ENCODE measurements at regions not wholly inside any gene's neighbourhood (a gene's known extent, or its start where the extent isn't known, plus 50 kb on each side); places are given as distances from the start of the nearest gene placed in this dataset.

GRCh38 chr18:44520981-44521667 lies 159.6 kb upstream of the SETBP1 start:
- Histone ChIP-seq H4K20me1 (ENCODE audit: control insufficient read depth, insufficient read depth, low read length, poor library complexity, severe bottlenecking) (no peaks in the 10 kb centered on the region), H3K79me2 (ENCODE audit: control insufficient read depth, insufficient read depth, low read length) (no peaks in the 10 kb centered on the region), H3K4me3 (ENCODE audit: control extremely low read depth in 1 of 5, extremely low read depth in 1 of 5, insufficient read depth in 1 of 5, low read depth in 2 of 5, low read length in 4 of 5) (no peak overlapping the region), H3K4me1 (ENCODE audit: control insufficient read depth in 2 of 2, insufficient read depth in 2 of 2, low read length in 2 of 2) (peaks cover 5 to 10% of the 10 kb centered on the region in 2 donors), H3K9me3 (ENCODE audit: control extremely low read depth in 1 of 3, control insufficient read depth in 2 of 3, insufficient read depth in 1 of 3, low read length in 2 of 3) (peaks cover 0 to 3% (median 0%) of the 10 kb centered on the region in 3 donors), H3K27ac (ENCODE audit: low read length in 2 of 2) (no peak overlapping the region), H3K4me2 (replicated peaks; ENCODE audit: low read depth, low read length, poor library complexity, severe bottlenecking) (no peak overlapping the region), H3K27me3 (replicated peaks in 1 of 4; ENCODE audit: control extremely low read depth in 1 of 4, control insufficient read depth in 3 of 4, insufficient read depth in 4 of 4, low read length in 3 of 4) (no peaks in the 10 kb centered on the region), H2AFZ (ENCODE audit: insufficient read depth, low read depth, low read length, poor library complexity, severe bottlenecking) (no peak overlapping the region), H3K9ac (ENCODE audit: low read length) (no peak overlapping the region), H3K36me3 (replicated peaks in 1 of 2; ENCODE audit: control extremely low read depth in 1 of 2, control insufficient read depth in 1 of 2, extremely low read depth in 1 of 2, insufficient read depth in 2 of 2, low read length in 1 of 2) (no peaks in the 10 kb centered on the region)
- H3K9me3 Mint-ChIP-seq (ENCODE audit: insufficient read depth), result no peaks in the 10 kb centered on the region
- H3K27ac Mint-ChIP-seq, result no peak overlapping the region
- TF ChIP-seq EZH2 (IDR thresholded peaks at IDR 0.05; ENCODE audit: borderline replicate concordance, insufficient read depth, low read depth, low read length, poor library complexity, severe bottlenecking), result no peak
- TF ChIP-seq CTCF (IDR thresholded peaks at IDR 0.05), result no peak
- ATAC-seq (ENCODE audit: low read depth) (no peak), DNase-seq (no peak)
- no peak overlapping the region for H3K4me3 Mint-ChIP-seq
- POLR2A ChIA-PET, result no interaction called here
- CTCF ChIA-PET, result no interaction called here
- no peaks in the 10 kb centered on the region for H3K27me3 Mint-ChIP-seq
- 63% methylated on average over 1 of the region's 3 CpGs for WGBS (ENCODE audit: insufficient coverage)
- peaks cover 14% of the 10 kb centered on the region for H3K4me1 Mint-ChIP-seq
- intact Hi-C loops (cut with micrococcal nuclease), result no loop called here

DNA sequence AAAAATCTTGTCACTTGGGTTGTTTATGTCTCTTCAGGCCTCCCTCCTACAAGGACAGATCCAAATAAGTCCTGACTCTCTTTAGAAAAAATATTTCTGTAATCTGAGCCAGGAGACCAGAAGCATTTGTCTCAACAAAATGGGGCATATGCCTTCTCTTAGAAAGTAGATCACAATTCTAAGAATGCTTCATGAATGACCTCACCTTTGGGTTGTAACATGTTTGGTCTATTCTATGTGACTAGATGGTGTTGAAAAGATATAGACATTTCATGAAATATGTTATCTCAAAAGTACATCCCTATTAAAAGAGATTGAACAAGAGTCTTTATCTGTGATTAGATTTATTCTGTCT lies 159.0 kb upstream of the SETBP1 start:
- no peaks in the 10 kb centered on the region for H3K27me3 Mint-ChIP-seq
- POLR2A ChIA-PET, result no interaction called here
- ATAC-seq (ENCODE audit: low read depth) (no peak), DNase-seq (no peak)
- Histone ChIP-seq H4K20me1 (ENCODE audit: control insufficient read depth, insufficient read depth, low read length, poor library complexity, severe bottlenecking) (no peaks in the 10 kb centered on the region), H3K9ac (ENCODE audit: low read length) (no peak overlapping the region), H3K79me2 (ENCODE audit: control insufficient read depth, insufficient read depth, low read length) (no peaks in the 10 kb centered on the region), H3K4me1 (ENCODE audit: control insufficient read depth in 2 of 2, insufficient read depth in 2 of 2, low read length in 2 of 2) (peaks cover 10 to 15% of the 10 kb centered on the region in 2 donors), H3K27me3 (replicated peaks in 1 of 4; ENCODE audit: control extremely low read depth in 1 of 4, control insufficient read depth in 3 of 4, insufficient read depth in 4 of 4, low read length in 3 of 4) (no peaks in the 10 kb centered on the region), H3K27ac (ENCODE audit: low read length in 2 of 2) (no peak overlapping the region), H3K4me3 (ENCODE audit: control extremely low read depth in 1 of 5, extremely low read depth in 1 of 5, insufficient read depth in 1 of 5, low read depth in 2 of 5, low read length in 4 of 5) (no peak overlapping the region), H3K36me3 (replicated peaks in 1 of 2; ENCODE audit: control extremely low read depth in 1 of 2, control insufficient read depth in 1 of 2, extremely low read depth in 1 of 2, insufficient read depth in 2 of 2, low read length in 1 of 2) (no peaks in the 10 kb centered on the region), H3K9me3 (ENCODE audit: control extremely low read depth in 1 of 3, control insufficient read depth in 2 of 3, insufficient read depth in 1 of 3, low read length in 2 of 3) (peaks cover 0 to 3% (median 0%) of the 10 kb centered on the region in 3 donors), H3K4me2 (replicated peaks; ENCODE audit: low read depth, low read length, poor library complexity, severe bottlenecking) (no peak overlapping the region), H2AFZ (ENCODE audit: insufficient read depth, low read depth, low read length, poor library complexity, severe bottlenecking) (no peak overlapping the region)
- TF ChIP-seq EZH2 (IDR thresholded peaks at IDR 0.05; ENCODE audit: borderline replicate concordance, insufficient read depth, low read depth, low read length, poor library complexity, severe bottlenecking) (no peak), CTCF (IDR thresholded peaks at IDR 0.05) (no peak)
- H3K4me1 Mint-ChIP-seq, result peaks cover 19% of the 10 kb centered on the region
- no peaks in the 10 kb centered on the region for H3K9me3 Mint-ChIP-seq (ENCODE audit: insufficient read depth)
- intact Hi-C loops (cut with micrococcal nuclease), result no loop called here
- H3K4me3 Mint-ChIP-seq, result no peak overlapping the region
- H3K27ac Mint-ChIP-seq, result no peak overlapping the region
- CTCF ChIA-PET, result no interaction called here

All from B cell (primary cell).